Endothelial cell of umbilical vein (primary cell): ENCODE measurements at regions not wholly inside any gene's neighbourhood (a gene's known extent, or its start where the extent isn't known, plus 50 kb on each side); places are given as distances from the start of the nearest gene placed in this dataset.

Experiments
- BruUV-seq: library from RNA; stranded (reverse); fragments of 400-500 nt; replicated peaks from 2 replicates; lab custom pipeline; 2021; lab: Mats Ljungman, UMichigan
- CTCF ChIA-PET: fragments of 300-600, 350-600 bp; sonication (Branson Sonifier 250); formaldehyde crosslinking; loops from one replicate; lab custom pipeline; 2021; ENCODE audit warnings: antibody characterized with exemption, inconsistent platforms; lab: Charles Lee
- POLR2A ChIA-PET: fragments of 300-600, 350-600 bp; sonication (Branson Sonifier 250); formaldehyde crosslinking; loops from one replicate; lab custom pipeline; 2021; ENCODE audit warnings: antibody characterized with exemption, inconsistent platforms; lab: Charles Lee
- DNase-seq: peaks from one replicate; pipeline ENCODE4 v3.0.0-alpha.2; 2011; ENCODE audit warnings: low read depth, low spot score
- FAIRE-seq: peaks from 2 replicates; lab custom pipeline; 2011; peaks lifted over from hg19 to GRCh38; lab: Jason Lieb, UNC
- H2AFZ ChIP-seq: 2 replicates; pipeline ENCODE4 v1.6.0; 2012; ENCODE audit warnings: low read depth, low read length, control low read depth, inconsistent platforms
- H3K27ac ChIP-seq: 2 replicates; pipeline ENCODE4 v1.5.1; 2011; ENCODE audit warnings: low read depth, mild to moderate bottlenecking, control low read depth, low read length, moderate library complexity; ENCODE audit not compliant: insufficient read depth
- H3K27me3 ChIP-seq, 2 experiments: 2 replicates each; pipeline versions ENCODE4 v1.6.0 to v1.6.1; 2011; ENCODE audit warnings: low read length in 2 of 2, mixed read lengths in 1 of 2; ENCODE audit not compliant: control insufficient read depth in 2 of 2, insufficient read depth in 2 of 2
- H3K36me3 ChIP-seq, 2 experiments: 2 replicates in 1 of 2; 3 replicates in 1 of 2; pipeline ENCODE4 v1.5.1; 2011; ENCODE audit warnings: low read length in 2 of 2, mild to moderate bottlenecking in 1 of 2, moderate library complexity in 1 of 2; ENCODE audit not compliant: control insufficient read depth in 2 of 2, insufficient read depth in 2 of 2; ENCODE audit errors: extremely low read depth in 1 of 2
- H3K4me1 ChIP-seq: 3 replicates; pipeline ENCODE4 v1.5.1; 2011; ENCODE audit warnings: mild to moderate bottlenecking, low read length; ENCODE audit not compliant: control insufficient read depth, insufficient read depth; ENCODE audit errors: extremely low read depth
- H3K4me2 ChIP-seq: 2 replicates; pipeline ENCODE4 v1.6.1; 2011; ENCODE audit warnings: low read length, control low read depth, mixed read lengths; ENCODE audit not compliant: insufficient read depth
- H3K4me3 ChIP-seq, 3 experiments: fragments of 200-600 bp in 1 of 3; sonication (generic), shearing (Covaris generic) in 1 of 3; replicated peaks in 1 of 3; 2 replicates each; pipeline ENCODE4 v1.5.1; 2011 to 2016; ENCODE audit warnings: control low read depth in 3 of 3, low read length in 3 of 3, mild to moderate bottlenecking in 2 of 3, inconsistent platforms in 1 of 3, low read depth in 1 of 3, moderate library complexity in 1 of 3; ENCODE audit not compliant: insufficient read depth in 1 of 3
- H3K79me2 ChIP-seq: 2 replicates; pipeline ENCODE4 v1.6.0; 2012; ENCODE audit warnings: low read length, inconsistent platforms; ENCODE audit not compliant: control insufficient read depth, insufficient read depth
- H3K9ac ChIP-seq: replicated peaks from 2 replicates; pipeline ENCODE3; 2011; ENCODE audit warnings: low read length, control low read depth; ENCODE audit not compliant: insufficient read depth; ENCODE audit errors: extremely low read depth
- H3K9me1 ChIP-seq: replicated peaks from 3 replicates; pipeline ENCODE4 v1.6.0; 2011; ENCODE audit warnings: mild to moderate bottlenecking, low read length; ENCODE audit not compliant: control insufficient read depth, insufficient read depth; ENCODE audit errors: extremely low read depth
- H3K9me3 ChIP-seq: replicated peaks from 2 replicates; pipeline ENCODE4 v1.5.1; 2012; ENCODE audit warnings: low read length, inconsistent platforms; ENCODE audit not compliant: control insufficient read depth, insufficient read depth
- H4K20me1 ChIP-seq: replicated peaks from 2 replicates; pipeline ENCODE3; 2011; ENCODE audit warnings: mild to moderate bottlenecking, low read length; ENCODE audit not compliant: control insufficient read depth, insufficient read depth; ENCODE audit errors: extremely low read depth
- EZH2 ChIP-seq: IDR thresholded peaks from 2 replicates; pipeline ENCODE4 v1.6.1; 2012; ENCODE audit warnings: borderline replicate concordance, low read depth, mild to moderate bottlenecking, moderate library complexity, low read length, inconsistent platforms; ENCODE audit not compliant: severe bottlenecking
- FOS ChIP-seq: IDR thresholded peaks from 2 replicates; pipeline ENCODE4 v1.6.1; 2011; ENCODE audit warnings: mild to moderate bottlenecking, low read length, moderate library complexity, borderline replicate concordance; ENCODE audit not compliant: insufficient read depth
- GATA2 ChIP-seq: IDR thresholded peaks from 2 replicates; pipeline ENCODE4 v1.7.0; 2011; ENCODE audit warnings: low read depth, mild to moderate bottlenecking, moderate library complexity, mixed read lengths, low read length; ENCODE audit not compliant: insufficient read length, insufficient read depth
- JUN ChIP-seq: IDR thresholded peaks from 2 replicates; pipeline ENCODE4 v1.6.1; 2011; ENCODE audit warnings: borderline replicate concordance, low read depth; ENCODE audit not compliant: insufficient read length, insufficient read depth
- MYC ChIP-seq: IDR thresholded peaks from one replicate; pipeline ENCODE4 v1.6.1; 2011; ENCODE audit warnings: mild to moderate bottlenecking, low read depth, low read length
- POLR2AphosphoS5 ChIP-seq: IDR thresholded peaks from 2 replicates; pipeline ENCODE4 v1.6.1; 2012; ENCODE audit warnings: low read depth, mild to moderate bottlenecking, control low read depth, low read length, moderate library complexity; ENCODE audit not compliant: insufficient read depth
- dilution Hi-C: fragments of 300-500 bp; cut with MboI; formaldehyde crosslinking; loops from one replicate; pipeline ENCODE4 v1.15.0; 2019; ENCODE audit warnings: low sequenced_read_pairs; ENCODE audit not compliant: extremely low pct_ligation_motif_present
- intact Hi-C: fragments of 100-400 bp; cut with micrococcal nuclease; formaldehyde crosslinking; loops from one replicate; pipeline ENCODE4 v1.10.0; 2022
- TF ChIP-seq, protein P1 (sequence below): IDR thresholded peaks from 2 replicates; pipeline ENCODE4 v1.6.1; 2011; ENCODE audit not compliant: insufficient read depth, insufficient read length
- TF ChIP-seq, protein P2 (sequence below), 2 donors: IDR thresholded peaks; 1 replicate in 1 of 2; 2 replicates in 1 of 2; pipeline ENCODE4 v1.5.1; 2011; ENCODE audit warnings: low read length in 2 of 2, mild to moderate bottlenecking in 2 of 2, moderate library complexity in 2 of 2, control low read depth in 1 of 2, inconsistent platforms in 1 of 2, low read depth in 1 of 2; ENCODE audit not compliant: insufficient read depth in 1 of 2; ENCODE audit errors: extremely low read depth in 1 of 2

DNA sequence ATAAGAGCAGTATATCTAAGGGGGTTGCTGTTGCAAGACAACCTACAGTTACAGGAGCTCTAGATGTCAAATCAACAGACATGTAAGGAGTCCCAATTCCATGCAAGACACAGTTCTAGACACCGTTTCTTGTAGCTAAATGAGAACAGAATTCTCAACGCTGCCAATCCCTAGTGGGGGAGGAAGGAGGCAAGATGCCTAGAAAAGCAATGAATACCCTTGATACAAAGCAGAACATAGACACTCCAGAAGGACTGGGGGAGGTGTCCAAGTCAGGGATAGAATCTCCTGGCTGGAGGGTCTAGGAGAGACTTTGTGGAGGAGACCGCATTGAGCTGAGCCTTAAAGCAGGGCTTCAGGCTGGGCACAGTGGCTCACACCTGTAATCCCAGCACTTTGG, 280.2 kb downstream of the BUD13 start:
- dilution Hi-C loops = no loop called here

More for the DNA sequence above, 280.2 kb downstream of the BUD13 start:
- no peaks in the 10 kb centered on the region for H3K9me3 ChIP-seq
- no peaks in the 10 kb centered on the region for H3K79me2 ChIP-seq
- H3K4me3 ChIP-seq = no peak overlapping the region
- no peak overlapping the region for H3K4me2 ChIP-seq
- no peak overlapping the region for H2AFZ ChIP-seq
- H4K20me1 ChIP-seq = no peaks in the 10 kb centered on the region
- H3K9ac ChIP-seq = no peak overlapping the region
- no peak for FAIRE-seq
- no peaks in the 10 kb centered on the region for H3K4me1 ChIP-seq
- peaks cover 5 to 8% of the 10 kb centered on the region in 2 experiments for H3K27me3 ChIP-seq
- H3K27ac ChIP-seq = no peak overlapping the region
- no peak for DNase-seq
- no peaks in the 10 kb centered on the region for H3K36me3 ChIP-seq
- POLR2A ChIA-PET = no interaction called here
- BruUV-seq = no TSS peak
- CTCF ChIA-PET = interaction anchor here (1.3 to 1.4 kb wide), 2 partner anchors 39 to 134 kb away, joined by 4 to 6 read pairs; no protein-coding TSS in a partner anchor
- no peaks in the 10 kb centered on the region for H3K9me1 ChIP-seq
- TF ChIP-seq, protein P1, sequence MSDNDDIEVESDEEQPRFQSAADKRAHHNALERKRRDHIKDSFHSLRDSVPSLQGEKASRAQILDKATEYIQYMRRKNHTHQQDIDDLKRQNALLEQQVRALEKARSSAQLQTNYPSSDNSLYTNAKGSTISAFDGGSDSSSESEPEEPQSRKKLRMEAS = no peak
- no peak for TF ChIP-seq MYC
- no peak for TF ChIP-seq GATA2
- TF ChIP-seq, protein P2, sequence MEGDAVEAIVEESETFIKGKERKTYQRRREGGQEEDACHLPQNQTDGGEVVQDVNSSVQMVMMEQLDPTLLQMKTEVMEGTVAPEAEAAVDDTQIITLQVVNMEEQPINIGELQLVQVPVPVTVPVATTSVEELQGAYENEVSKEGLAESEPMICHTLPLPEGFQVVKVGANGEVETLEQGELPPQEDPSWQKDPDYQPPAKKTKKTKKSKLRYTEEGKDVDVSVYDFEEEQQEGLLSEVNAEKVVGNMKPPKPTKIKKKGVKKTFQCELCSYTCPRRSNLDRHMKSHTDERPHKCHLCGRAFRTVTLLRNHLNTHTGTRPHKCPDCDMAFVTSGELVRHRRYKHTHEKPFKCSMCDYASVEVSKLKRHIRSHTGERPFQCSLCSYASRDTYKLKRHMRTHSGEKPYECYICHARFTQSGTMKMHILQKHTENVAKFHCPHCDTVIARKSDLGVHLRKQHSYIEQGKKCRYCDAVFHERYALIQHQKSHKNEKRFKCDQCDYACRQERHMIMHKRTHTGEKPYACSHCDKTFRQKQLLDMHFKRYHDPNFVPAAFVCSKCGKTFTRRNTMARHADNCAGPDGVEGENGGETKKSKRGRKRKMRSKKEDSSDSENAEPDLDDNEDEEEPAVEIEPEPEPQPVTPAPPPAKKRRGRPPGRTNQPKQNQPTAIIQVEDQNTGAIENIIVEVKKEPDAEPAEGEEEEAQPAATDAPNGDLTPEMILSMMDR (IDR thresholded peaks at IDR 0.05; ENCODE audit: extremely low read depth in 1 of 2, insufficient read depth in 1 of 2, low read depth in 1 of 2, low read length in 2 of 2) = no peak
- TF ChIP-seq FOS = no peak
- no peak for TF ChIP-seq POLR2AphosphoS5
- no peak for TF ChIP-seq EZH2
- TF ChIP-seq JUN = no peak
- intact Hi-C loops = no loop called here
